ENCODE measurements at regions not wholly inside any gene's neighbourhood (a gene's known extent, or its start where the extent isn't known, plus 50 kb on each side); places are given as distances from the start of the nearest gene placed in this dataset.
"Not testable (repeated sequence)": the region's sequence is repeated elsewhere in the genome, so short reads cannot be mapped to it uniquely, and the experiment has no call there.

GRCh38 chr11:106309070-106309684 is 231.7 kb downstream of the AASDHPPT start:
- no peak overlapping the region for H3K4me3 ChIP-seq (ENCODE audit: low read depth in 1 of 2, low read length in 2 of 2)
- H3K27ac ChIP-seq (ENCODE audit: low read depth, low read length), result no peak overlapping the region
- no peaks in the 10 kb centered on the region for H3K4me1 ChIP-seq (ENCODE audit: insufficient read depth, low read length)
- no peak overlapping the region for H3K9ac ChIP-seq (ENCODE audit: low read length)
- H3K27me3 ChIP-seq (ENCODE audit: control insufficient read depth in 1 of 2, insufficient read depth in 2 of 2, low read length in 2 of 2), result no peaks in the 10 kb centered on the region
- H3K36me3 ChIP-seq (ENCODE audit: insufficient read depth, low read length), result no peaks in the 10 kb centered on the region
- no peaks in the 10 kb centered on the region for H3K9me3 ChIP-seq (ENCODE audit: low read length)

DNA sequence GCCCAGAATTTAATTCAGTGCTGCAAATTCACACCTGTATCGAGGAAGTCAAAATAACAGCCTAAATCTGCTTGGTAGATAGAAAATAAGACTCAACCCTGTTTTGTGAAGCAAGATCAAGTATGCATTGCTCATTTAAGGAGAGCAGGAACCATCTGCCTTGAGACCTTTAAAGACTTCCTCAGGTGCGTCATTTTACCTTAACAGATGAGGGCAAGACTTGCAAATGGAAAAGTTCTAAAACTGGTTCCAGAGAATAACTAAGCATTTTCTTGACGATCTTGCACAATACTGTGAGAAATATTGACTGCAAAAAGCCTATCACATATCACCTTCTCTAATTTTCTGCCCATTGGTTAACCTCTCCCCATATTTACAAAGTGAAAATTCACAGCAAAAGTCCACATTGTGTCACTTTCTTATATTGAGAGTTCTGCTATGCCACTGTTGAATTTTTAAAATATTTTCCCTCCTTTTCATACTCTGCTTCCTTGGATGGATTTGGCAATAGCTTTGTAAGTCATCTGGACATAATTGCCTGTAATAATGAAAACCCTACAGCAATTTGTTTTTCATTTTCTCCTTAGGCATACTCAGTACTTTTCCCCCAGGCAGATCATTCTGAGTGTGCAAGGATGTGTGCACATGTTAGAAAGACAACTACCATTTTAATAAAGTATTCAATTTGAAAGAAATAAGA is 234.2 kb downstream of the AASDHPPT start:
- Histone ChIP-seq H3K4me1 (ENCODE audit: insufficient read depth, low read length) (no peaks in the 10 kb centered on the region), H3K36me3 (ENCODE audit: insufficient read depth, low read length) (no peaks in the 10 kb centered on the region), H3K4me3 (ENCODE audit: low read depth in 1 of 2, low read length in 2 of 2) (no peak overlapping the region), H3K9ac (ENCODE audit: low read length) (no peak overlapping the region), H3K27ac (ENCODE audit: low read depth, low read length) (no peak overlapping the region), H3K27me3 (ENCODE audit: control insufficient read depth in 1 of 2, insufficient read depth in 2 of 2, low read length in 2 of 2) (no peaks in the 10 kb centered on the region), H3K9me3 (ENCODE audit: low read length) (no peaks in the 10 kb centered on the region)

DNA sequence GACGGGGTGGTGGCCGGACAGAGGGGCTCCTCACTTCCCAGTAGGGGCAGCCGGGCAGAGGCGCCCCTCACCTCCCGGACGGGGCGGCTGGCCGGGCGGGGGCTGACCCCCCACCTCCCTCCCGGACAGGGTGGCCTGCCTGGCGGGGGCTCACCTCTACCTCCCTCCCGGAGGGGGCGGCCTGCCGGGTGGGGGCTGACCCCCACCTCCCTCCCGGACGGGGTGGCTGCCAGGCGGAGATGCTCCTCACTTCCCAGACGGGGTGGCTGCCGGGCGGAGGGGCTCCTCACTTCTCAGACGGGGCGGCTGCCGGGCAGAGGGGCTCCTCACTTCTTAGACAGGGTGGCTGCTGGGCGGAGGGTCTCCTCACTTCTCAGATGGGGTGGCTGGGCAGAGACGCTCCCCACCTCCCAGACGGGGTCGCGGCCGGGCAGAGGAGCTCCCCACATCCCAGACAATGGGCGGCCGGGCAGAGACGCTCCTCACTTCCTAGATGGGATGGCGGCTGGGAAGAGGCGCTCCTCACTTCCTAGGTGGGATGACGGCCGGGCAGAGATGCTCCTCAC is 239.8 kb downstream of the AASDHPPT start:
- not testable (repeated sequence) for H3K9ac ChIP-seq (ENCODE audit: low read length); H3K36me3 ChIP-seq (ENCODE audit: insufficient read depth, low read length); H3K4me1 ChIP-seq (ENCODE audit: insufficient read depth, low read length); H3K4me3 ChIP-seq (ENCODE audit: low read depth in 1 of 2, low read length in 2 of 2); H3K27me3 ChIP-seq (ENCODE audit: control insufficient read depth in 1 of 2, insufficient read depth in 2 of 2, low read length in 2 of 2); H3K9me3 ChIP-seq (ENCODE audit: low read length); H3K27ac ChIP-seq (ENCODE audit: low read depth, low read length)

- Histone ChIP-seq H3K4me3 (ENCODE audit: low read depth in 1 of 2, low read length in 2 of 2) (no peak overlapping the region), H3K36me3 (ENCODE audit: insufficient read depth, low read length) (no peaks in the 10 kb centered on the region), H3K27ac (ENCODE audit: low read depth, low read length) (no peak overlapping the region), H3K4me1 (ENCODE audit: insufficient read depth, low read length) (no peaks in the 10 kb centered on the region), H3K27me3 (ENCODE audit: control insufficient read depth in 1 of 2, insufficient read depth in 2 of 2, low read length in 2 of 2) (no peaks in the 10 kb centered on the region), H3K9ac (ENCODE audit: low read length) (no peak overlapping the region), H3K9me3 (ENCODE audit: low read length) (no peaks in the 10 kb centered on the region)
These were observed 244.1 kb downstream of the AASDHPPT start for GRCh38 chr11:106321601-106322000.

- H3K9me3 ChIP-seq (ENCODE audit: low read length), result no peaks in the 10 kb centered on the region
- H3K27ac ChIP-seq (ENCODE audit: low read depth, low read length), result no peak overlapping the region
- H3K4me1 ChIP-seq (ENCODE audit: insufficient read depth, low read length), result no peaks in the 10 kb centered on the region
- H3K4me3 ChIP-seq (ENCODE audit: low read depth in 1 of 2, low read length in 2 of 2), result no peak overlapping the region
- no peaks in the 10 kb centered on the region for H3K36me3 ChIP-seq (ENCODE audit: insufficient read depth, low read length)
- no peak overlapping the region for H3K9ac ChIP-seq (ENCODE audit: low read length)
- no peaks in the 10 kb centered on the region for H3K27me3 ChIP-seq (ENCODE audit: control insufficient read depth in 1 of 2, insufficient read depth in 2 of 2, low read length in 2 of 2)
These were observed 244.6 kb downstream of the AASDHPPT start for GRCh38 chr11:106322106-106322505.

GRCh38 chr11:106326087-106326486 is 248.6 kb downstream of the AASDHPPT start:
- no peak overlapping the region for H3K9ac ChIP-seq (ENCODE audit: low read length)
- H3K9me3 ChIP-seq (ENCODE audit: low read length), result no peaks in the 10 kb centered on the region
- H3K4me1 ChIP-seq (ENCODE audit: insufficient read depth, low read length), result no peaks in the 10 kb centered on the region
- H3K36me3 ChIP-seq (ENCODE audit: insufficient read depth, low read length), result no peaks in the 10 kb centered on the region
- H3K4me3 ChIP-seq (ENCODE audit: low read depth in 1 of 2, low read length in 2 of 2), result no peak overlapping the region
- H3K27me3 ChIP-seq (ENCODE audit: control insufficient read depth in 1 of 2, insufficient read depth in 2 of 2, low read length in 2 of 2), result no peaks in the 10 kb centered on the region
- no peak overlapping the region for H3K27ac ChIP-seq (ENCODE audit: low read depth, low read length)

- Histone ChIP-seq H3K9ac (ENCODE audit: low read length) (no peak overlapping the region), H3K4me3 (ENCODE audit: low read depth in 1 of 2, low read length in 2 of 2) (no peak overlapping the region), H3K36me3 (ENCODE audit: insufficient read depth, low read length) (no peaks in the 10 kb centered on the region), H3K27ac (ENCODE audit: low read depth, low read length) (no peak overlapping the region), H3K9me3 (ENCODE audit: low read length) (no peaks in the 10 kb centered on the region), H3K27me3 (ENCODE audit: control insufficient read depth in 1 of 2, insufficient read depth in 2 of 2, low read length in 2 of 2) (no peaks in the 10 kb centered on the region), H3K4me1 (ENCODE audit: insufficient read depth, low read length) (no peaks in the 10 kb centered on the region)
These were observed 249.7 kb downstream of the AASDHPPT start for GRCh38 chr11:106327134-106327533.

DNA sequence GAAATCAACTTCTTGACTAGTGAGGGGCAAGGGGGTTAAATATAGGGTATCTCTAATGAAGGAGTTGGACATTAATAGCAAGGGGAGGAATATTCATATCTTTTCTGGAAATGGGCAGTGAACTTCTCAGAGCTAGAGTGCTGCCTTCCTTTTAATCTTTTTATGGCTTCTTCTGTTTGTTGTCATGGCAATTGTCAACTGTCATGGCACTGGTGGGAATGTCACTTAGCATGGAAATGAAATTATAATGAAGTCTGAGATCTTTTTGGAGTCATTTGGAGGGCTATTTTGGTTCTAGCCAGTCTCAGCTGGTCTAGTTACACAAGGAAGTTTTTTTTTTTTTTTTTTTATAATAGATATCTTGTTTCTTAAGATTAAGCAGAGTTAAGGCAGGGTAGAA is 250.2 kb downstream of the AASDHPPT start:
- H3K9me3 ChIP-seq (ENCODE audit: low read length), result no peaks in the 10 kb centered on the region
- no peak overlapping the region for H3K27ac ChIP-seq (ENCODE audit: low read depth, low read length)
- H3K4me3 ChIP-seq (ENCODE audit: low read depth in 1 of 2, low read length in 2 of 2), result no peak overlapping the region
- H3K36me3 ChIP-seq (ENCODE audit: insufficient read depth, low read length), result no peaks in the 10 kb centered on the region
- H3K27me3 ChIP-seq (ENCODE audit: control insufficient read depth in 1 of 2, insufficient read depth in 2 of 2, low read length in 2 of 2), result no peaks in the 10 kb centered on the region
- H3K4me1 ChIP-seq (ENCODE audit: insufficient read depth, low read length), result no peaks in the 10 kb centered on the region
- H3K9ac ChIP-seq (ENCODE audit: low read length), result no peak overlapping the region

DNA sequence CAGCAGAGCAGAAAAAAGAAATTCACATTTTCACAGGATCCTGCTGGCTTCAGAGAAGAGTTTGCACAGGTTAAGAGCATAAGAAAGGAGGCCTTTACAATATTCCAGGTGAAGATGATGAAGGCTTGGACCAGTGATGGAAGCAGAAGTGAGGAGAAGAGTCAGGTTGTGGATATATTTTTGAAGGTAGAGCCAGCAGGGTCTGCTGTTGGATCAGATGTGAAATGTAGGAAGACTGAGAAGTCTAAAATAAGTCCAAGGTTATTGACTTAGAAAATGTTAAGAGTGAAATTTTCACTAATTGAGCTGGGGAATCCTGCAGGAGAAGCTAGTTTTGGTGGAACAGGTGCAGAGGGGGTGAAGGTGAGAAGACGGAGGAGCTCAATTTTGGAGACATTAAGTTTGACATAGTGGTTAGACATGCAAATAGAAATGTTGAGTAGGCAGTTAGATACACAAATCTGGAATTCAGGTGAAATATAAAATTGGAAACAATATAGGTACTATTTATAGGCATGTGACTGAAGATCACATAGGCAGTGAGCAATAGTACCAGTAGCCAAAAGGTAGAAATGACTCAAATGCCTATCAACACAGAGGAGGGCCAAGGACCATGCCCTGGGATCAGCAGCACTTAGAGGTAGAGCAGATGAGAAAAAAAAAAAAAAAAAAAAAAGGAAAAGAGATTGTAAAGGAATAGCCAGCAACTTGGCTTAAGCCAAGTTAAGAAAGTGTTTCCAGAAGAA is 252.0 kb downstream of the AASDHPPT start:
- Histone ChIP-seq H3K9me3 (ENCODE audit: low read length) (no peaks in the 10 kb centered on the region), H3K27ac (ENCODE audit: low read depth, low read length) (no peak overlapping the region), H3K4me3 (ENCODE audit: low read depth in 1 of 2, low read length in 2 of 2) (no peak overlapping the region), H3K9ac (ENCODE audit: low read length) (no peak overlapping the region), H3K4me1 (ENCODE audit: insufficient read depth, low read length) (no peaks in the 10 kb centered on the region), H3K36me3 (ENCODE audit: insufficient read depth, low read length) (no peaks in the 10 kb centered on the region), H3K27me3 (ENCODE audit: control insufficient read depth in 1 of 2, insufficient read depth in 2 of 2, low read length in 2 of 2) (no peaks in the 10 kb centered on the region)

DNA sequence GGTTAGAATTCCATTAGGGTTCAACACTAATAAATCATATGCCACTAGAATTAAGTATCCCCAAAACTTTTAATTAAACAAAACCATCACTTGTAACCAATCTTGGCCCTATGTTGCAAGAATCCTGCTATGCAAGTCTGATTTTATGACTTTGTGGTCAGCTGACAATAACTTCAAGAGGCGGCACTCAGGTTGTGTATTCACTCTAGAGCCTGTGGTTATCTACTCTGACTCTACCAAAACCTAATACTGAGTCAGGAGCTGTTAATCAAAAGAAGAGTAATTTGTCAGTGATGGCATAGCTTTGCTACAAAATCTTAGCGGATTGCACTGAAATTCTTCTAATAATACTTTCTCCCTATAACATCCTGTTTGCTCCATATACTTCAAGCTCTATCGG is 253.7 kb downstream of the AASDHPPT start:
- no peaks in the 10 kb centered on the region for H3K27me3 ChIP-seq (ENCODE audit: control insufficient read depth in 1 of 2, insufficient read depth in 2 of 2, low read length in 2 of 2)
- no peaks in the 10 kb centered on the region for H3K36me3 ChIP-seq (ENCODE audit: insufficient read depth, low read length)
- no peak overlapping the region for H3K27ac ChIP-seq (ENCODE audit: low read depth, low read length)

DNA sequence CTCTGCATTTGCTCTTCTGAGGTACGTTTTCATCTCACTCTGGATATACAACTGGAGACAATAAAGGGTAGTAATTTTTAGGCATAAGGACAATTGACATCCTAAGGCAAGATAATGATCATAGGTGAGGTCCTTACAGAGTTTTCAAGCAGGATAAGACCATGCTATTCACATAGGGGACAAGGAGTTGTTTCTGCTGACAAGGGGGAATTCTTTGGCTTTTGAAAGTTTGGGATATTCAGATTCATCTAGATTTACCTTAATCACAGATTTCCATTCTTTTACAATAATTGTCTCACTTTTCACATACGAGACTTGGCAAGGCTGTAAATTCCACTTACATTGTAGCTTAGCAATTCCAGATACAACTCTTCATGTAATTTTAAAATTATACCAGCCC is 256.2 kb downstream of the AASDHPPT start:
- Histone ChIP-seq H3K4me3 (ENCODE audit: low read depth in 1 of 2, low read length in 2 of 2) (no peak overlapping the region), H3K27ac (ENCODE audit: low read depth, low read length) (no peak overlapping the region), H3K4me1 (ENCODE audit: insufficient read depth, low read length) (no peaks in the 10 kb centered on the region), H3K36me3 (ENCODE audit: insufficient read depth, low read length) (no peaks in the 10 kb centered on the region), H3K9me3 (ENCODE audit: low read length) (no peaks in the 10 kb centered on the region), H3K27me3 (ENCODE audit: control insufficient read depth in 1 of 2, insufficient read depth in 2 of 2, low read length in 2 of 2) (no peaks in the 10 kb centered on the region), H3K9ac (ENCODE audit: low read length) (no peak overlapping the region)

More for the DNA sequence above, 253.7 kb downstream of the AASDHPPT start:
- H3K9me3 ChIP-seq (ENCODE audit: low read length), result no peaks in the 10 kb centered on the region
- H3K4me1 ChIP-seq (ENCODE audit: insufficient read depth, low read length), result no peaks in the 10 kb centered on the region
- no peak overlapping the region for H3K9ac ChIP-seq (ENCODE audit: low read length)
- H3K4me3 ChIP-seq (ENCODE audit: low read depth in 1 of 2, low read length in 2 of 2), result no peak overlapping the region

Data from muscle layer of colon (tissue), 2 donors.